ENCODE measurements at regions not wholly inside any gene's neighbourhood (a gene's known extent, or its start where the extent isn't known, plus 50 kb on each side); places are given as distances from the start of the nearest gene placed in this dataset.

DNA sequence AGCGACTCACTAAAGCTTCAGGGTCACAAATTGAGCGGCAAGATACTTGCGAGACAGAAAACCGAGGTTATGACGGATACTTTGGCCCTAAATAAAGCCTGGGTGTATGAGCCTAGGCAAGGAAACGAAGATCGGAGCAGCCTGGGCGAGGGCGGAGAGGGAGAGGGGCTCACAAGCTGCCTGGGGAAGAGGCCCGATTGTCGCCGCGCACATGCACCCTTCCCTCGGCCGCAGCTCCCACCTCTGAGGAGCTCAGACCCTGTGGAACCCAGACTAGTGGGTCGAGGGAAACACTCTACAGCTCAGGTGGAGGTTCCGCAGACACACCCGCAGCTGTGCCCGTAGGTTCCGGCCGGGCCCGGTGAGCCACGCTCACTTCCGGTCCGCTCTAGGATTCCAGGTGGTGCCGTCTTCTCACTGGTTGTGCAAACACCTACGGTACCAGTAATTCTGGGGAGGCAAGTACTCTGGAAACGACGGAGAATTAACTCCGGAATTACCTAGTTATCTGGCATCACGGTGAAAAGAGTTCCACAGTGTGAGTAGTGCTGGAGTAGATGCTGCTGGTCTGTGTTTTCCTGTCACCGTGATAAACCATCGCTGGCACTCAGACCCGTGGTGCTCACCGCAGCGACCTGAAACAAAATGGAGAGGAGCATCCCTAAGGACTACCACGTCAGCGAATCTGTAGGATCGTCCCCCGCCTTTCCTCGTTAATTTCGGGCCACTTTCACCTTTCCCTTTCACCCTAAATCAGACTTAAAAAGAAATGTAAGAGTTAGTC, 61.5 kb downstream of the GPX5 start:
- TF ChIP-seq, protein P1, sequence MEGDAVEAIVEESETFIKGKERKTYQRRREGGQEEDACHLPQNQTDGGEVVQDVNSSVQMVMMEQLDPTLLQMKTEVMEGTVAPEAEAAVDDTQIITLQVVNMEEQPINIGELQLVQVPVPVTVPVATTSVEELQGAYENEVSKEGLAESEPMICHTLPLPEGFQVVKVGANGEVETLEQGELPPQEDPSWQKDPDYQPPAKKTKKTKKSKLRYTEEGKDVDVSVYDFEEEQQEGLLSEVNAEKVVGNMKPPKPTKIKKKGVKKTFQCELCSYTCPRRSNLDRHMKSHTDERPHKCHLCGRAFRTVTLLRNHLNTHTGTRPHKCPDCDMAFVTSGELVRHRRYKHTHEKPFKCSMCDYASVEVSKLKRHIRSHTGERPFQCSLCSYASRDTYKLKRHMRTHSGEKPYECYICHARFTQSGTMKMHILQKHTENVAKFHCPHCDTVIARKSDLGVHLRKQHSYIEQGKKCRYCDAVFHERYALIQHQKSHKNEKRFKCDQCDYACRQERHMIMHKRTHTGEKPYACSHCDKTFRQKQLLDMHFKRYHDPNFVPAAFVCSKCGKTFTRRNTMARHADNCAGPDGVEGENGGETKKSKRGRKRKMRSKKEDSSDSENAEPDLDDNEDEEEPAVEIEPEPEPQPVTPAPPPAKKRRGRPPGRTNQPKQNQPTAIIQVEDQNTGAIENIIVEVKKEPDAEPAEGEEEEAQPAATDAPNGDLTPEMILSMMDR (conservative IDR thresholded peaks at IDR 0.05), result no peak
- no peak for TF ChIP-seq EZH2 (IDR thresholded peaks at IDR 0.05; ENCODE audit: low read depth)

All from PC-9 (cell line).